ENCODE measurements at regions not wholly inside any gene's neighbourhood (a gene's known extent, or its start where the extent isn't known, plus 50 kb on each side); places are given as distances from the start of the nearest gene placed in this dataset.

DNA sequence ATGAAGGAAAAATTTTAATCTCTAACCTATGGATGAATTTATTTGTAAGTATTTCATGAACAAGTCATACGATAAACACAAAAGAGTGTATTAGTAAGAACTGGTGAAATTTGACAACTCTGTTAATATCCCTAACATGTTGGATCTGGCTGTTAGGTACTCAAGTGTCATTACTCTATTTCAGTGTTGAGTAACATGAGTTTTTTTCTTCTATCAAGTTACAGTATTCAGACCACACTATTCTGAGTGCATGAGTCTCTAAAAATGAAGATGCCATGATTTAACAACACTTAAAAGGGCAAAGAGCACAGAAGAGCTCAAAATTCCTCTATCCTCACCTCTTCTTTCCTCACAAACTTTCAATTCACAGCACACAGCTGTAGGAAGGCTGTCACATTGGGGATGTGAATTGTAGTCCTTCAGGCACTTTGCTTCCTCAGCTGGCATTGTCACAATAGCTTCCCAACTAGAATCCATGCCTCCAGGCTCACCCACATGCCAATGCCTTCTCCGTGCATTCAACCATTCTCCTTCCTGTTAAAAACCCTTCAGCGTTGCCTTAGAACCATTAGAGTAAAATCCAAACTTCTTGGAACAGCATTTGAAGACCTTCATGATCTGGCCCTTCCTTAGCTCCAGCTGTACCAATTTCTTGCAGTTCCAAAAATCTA lies 73.7 kb upstream of the DBX2 start:
- Histone ChIP-seq H3K9me3 (replicated peaks; ENCODE audit: control insufficient read depth, insufficient read depth, low read depth, low read length) (no peaks in the 10 kb centered on the region), H3K4me2 (ENCODE audit: insufficient read depth, low read length) (no peak overlapping the region), H3K4me3 (no peak overlapping the region), H2AFZ (ENCODE audit: low read depth, low read length) (no peak overlapping the region), H3K27me3 (ENCODE audit: control insufficient read depth in 2 of 2, insufficient read depth in 2 of 2, low read length in 2 of 2) (no peaks in the 10 kb centered on the region), H3K9ac (ENCODE audit: insufficient read depth in 1 of 2, low read depth in 2 of 2, low read length in 2 of 2) (no peak overlapping the region), H3K9me1 (ENCODE audit: control insufficient read depth, insufficient read depth, low read length) (no peaks in the 10 kb centered on the region), H3K79me2 (ENCODE audit: control insufficient read depth, insufficient read depth, low read length) (no peaks in the 10 kb centered on the region), H3K27ac (ENCODE audit: extremely low read depth, low read depth, low read length) (no peak overlapping the region), H4K20me1 (replicated peaks; ENCODE audit: control insufficient read depth, insufficient read depth, low read length) (no peaks in the 10 kb centered on the region), H3K4me1 (replicated peaks in 1 of 2; ENCODE audit: control insufficient read depth in 2 of 2, insufficient read depth in 2 of 2, low read length in 2 of 2) (no peaks in the 10 kb centered on the region), H3K36me3 (ENCODE audit: control insufficient read depth, insufficient read depth, low read length) (no peaks in the 10 kb centered on the region)
- ATAC-seq (no peak), FAIRE-seq (no peak), DNase-seq (ENCODE audit: extremely low read depth in 1 of 4, low spot score in 3 of 4) (no peak)
- ChIA-PET POLR2A (no interaction called here), CTCF (ENCODE audit: low intra/inter-chr PET ratio) (no interaction called here)
- 2% methylated on average over 3 of the region's 3 CpGs for WGBS (ENCODE audit: insufficient coverage, low coverage, missing lambda C conversion rate)
- no TSS peak for BruUV-seq (replicated peaks)
- intact Hi-C loops (cut with micrococcal nuclease) = loop anchor here (5.0 kb wide), 1 partner anchor 352 kb away; no protein-coding TSS in a partner anchor
- in situ Hi-C loops (cut with MboI) = no loop called here
- TF ChIP-seq POLR3A (IDR thresholded peaks at IDR 0.05; ENCODE audit: borderline replicate concordance, extremely low read depth, insufficient read depth, insufficient read length) = no peak
- TF ChIP-seq SMARCB1 (IDR thresholded peaks at IDR 0.05; ENCODE audit: insufficient read length, low read depth) = no peak
- TF ChIP-seq PHB (CRISPR knock-in tag; IDR thresholded peaks at IDR 0.05) = no peak
- TF ChIP-seq ZNF165 (CRISPR knock-in tag; IDR thresholded peaks at IDR 0.05; ENCODE audit: borderline replicate concordance) = no peak
- no peak for TF ChIP-seq WHSC1 (IDR thresholded peaks at IDR 0.05; ENCODE audit: low read length)
- TF ChIP-seq, protein P1, sequence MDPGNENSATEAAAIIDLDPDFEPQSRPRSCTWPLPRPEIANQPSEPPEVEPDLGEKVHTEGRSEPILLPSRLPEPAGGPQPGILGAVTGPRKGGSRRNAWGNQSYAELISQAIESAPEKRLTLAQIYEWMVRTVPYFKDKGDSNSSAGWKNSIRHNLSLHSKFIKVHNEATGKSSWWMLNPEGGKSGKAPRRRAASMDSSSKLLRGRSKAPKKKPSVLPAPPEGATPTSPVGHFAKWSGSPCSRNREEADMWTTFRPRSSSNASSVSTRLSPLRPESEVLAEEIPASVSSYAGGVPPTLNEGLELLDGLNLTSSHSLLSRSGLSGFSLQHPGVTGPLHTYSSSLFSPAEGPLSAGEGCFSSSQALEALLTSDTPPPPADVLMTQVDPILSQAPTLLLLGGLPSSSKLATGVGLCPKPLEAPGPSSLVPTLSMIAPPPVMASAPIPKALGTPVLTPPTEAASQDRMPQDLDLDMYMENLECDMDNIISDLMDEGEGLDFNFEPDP (CRISPR knock-in tag; IDR thresholded peaks at IDR 0.05) = no peak
- no peak for TF ChIP-seq CCAR2 (IDR thresholded peaks at IDR 0.05; ENCODE audit: low read depth, low read length)
- TF ChIP-seq ZNF134 (CRISPR knock-in tag; conservative IDR thresholded peaks at IDR 0.05) = no peak
- no peak for TF ChIP-seq ZNF77 (CRISPR knock-in tag; IDR thresholded peaks at IDR 0.05)
- TF ChIP-seq NFIX (CRISPR knock-in tag; IDR thresholded peaks at IDR 0.05; ENCODE audit: low read depth) = no peak
- TF ChIP-seq ZSCAN29 (IDR thresholded peaks at IDR 0.05) = no peak
- TF ChIP-seq TCFL5 (CRISPR knock-in tag; conservative IDR thresholded peaks at IDR 0.05) = no peak
- TF ChIP-seq SREBF1 (IDR thresholded peaks at IDR 0.05; ENCODE audit: borderline replicate concordance, low read depth, low read length) = no peak
- TF ChIP-seq, protein P2, sequence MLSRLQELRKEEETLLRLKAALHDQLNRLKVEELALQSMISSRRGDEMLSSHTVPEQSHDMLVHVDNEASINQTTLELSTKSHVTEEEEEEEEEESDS (CRISPR knock-in tag; IDR thresholded peaks at IDR 0.05) = no peak
